AG04449 (cell line): ENCODE measurements at regions not wholly inside any gene's neighbourhood (a gene's known extent, or its start where the extent isn't known, plus 50 kb on each side); places are given as distances from the start of the nearest gene placed in this dataset.

Experiments
- CTCF ChIA-PET: fragments of 350-600 bp; formaldehyde crosslinking; extraction: SDS; loops from one replicate; lab custom pipeline; 2021; ENCODE audit warnings: antibody characterized with exemption; lab: Yijun Ruan, JAX
- POLR2A ChIA-PET: fragments of 400-600, 350-600 bp; formaldehyde crosslinking; extraction: SDS; loops from one replicate; lab custom pipeline; 2020; ENCODE audit warnings: antibody characterized with exemption, inconsistent platforms; lab: Yijun Ruan, JAX
- DNase-seq: peaks from one replicate; pipeline ENCODE4 v3.0.0-alpha.2; 2010; ENCODE audit warnings: low read depth, low spot score
- H3K4me3 ChIP-seq: 2 replicates; pipeline ENCODE4 v1.5.1; 2011; ENCODE audit warnings: low read depth, mild to moderate bottlenecking, control low read depth, low read length
- TF ChIP-seq, protein P1 (sequence below): IDR thresholded peaks from one replicate; pipeline ENCODE4 v1.5.1; 2011; ENCODE audit warnings: mild to moderate bottlenecking, moderate library complexity, low read length, control low read depth, inconsistent platforms; ENCODE audit not compliant: insufficient read depth; ENCODE audit errors: missing control alignments

DNA sequence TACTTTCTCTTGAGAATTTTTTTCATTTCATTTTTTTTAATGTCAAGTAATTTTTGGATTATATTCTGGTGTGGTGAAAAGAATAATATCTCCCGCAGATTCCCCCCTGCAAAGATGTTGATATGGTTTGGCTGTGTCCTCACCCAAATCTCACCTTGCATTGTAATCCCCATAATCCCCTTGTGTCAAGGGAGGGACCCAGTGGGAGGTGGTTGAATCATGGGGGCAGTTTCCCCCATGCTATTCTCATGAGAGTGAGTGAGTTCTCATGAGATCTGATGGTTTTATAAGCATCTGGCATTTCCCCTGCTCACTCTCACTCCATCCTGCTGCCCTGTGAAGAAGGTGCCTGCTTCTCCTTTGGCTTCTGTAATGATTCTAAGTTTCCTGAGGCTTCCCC lies 58.7 kb upstream of the PMEPA1 start:
- ChIA-PET POLR2A (no interaction called here), CTCF (no interaction called here)
- TF ChIP-seq, protein P1, sequence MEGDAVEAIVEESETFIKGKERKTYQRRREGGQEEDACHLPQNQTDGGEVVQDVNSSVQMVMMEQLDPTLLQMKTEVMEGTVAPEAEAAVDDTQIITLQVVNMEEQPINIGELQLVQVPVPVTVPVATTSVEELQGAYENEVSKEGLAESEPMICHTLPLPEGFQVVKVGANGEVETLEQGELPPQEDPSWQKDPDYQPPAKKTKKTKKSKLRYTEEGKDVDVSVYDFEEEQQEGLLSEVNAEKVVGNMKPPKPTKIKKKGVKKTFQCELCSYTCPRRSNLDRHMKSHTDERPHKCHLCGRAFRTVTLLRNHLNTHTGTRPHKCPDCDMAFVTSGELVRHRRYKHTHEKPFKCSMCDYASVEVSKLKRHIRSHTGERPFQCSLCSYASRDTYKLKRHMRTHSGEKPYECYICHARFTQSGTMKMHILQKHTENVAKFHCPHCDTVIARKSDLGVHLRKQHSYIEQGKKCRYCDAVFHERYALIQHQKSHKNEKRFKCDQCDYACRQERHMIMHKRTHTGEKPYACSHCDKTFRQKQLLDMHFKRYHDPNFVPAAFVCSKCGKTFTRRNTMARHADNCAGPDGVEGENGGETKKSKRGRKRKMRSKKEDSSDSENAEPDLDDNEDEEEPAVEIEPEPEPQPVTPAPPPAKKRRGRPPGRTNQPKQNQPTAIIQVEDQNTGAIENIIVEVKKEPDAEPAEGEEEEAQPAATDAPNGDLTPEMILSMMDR = no peak
- no peak overlapping the region for H3K4me3 ChIP-seq
- no peak for DNase-seq

- no peak overlapping the region for H3K4me3 ChIP-seq
- TF ChIP-seq, protein P1 = no peak
- ChIA-PET POLR2A (no interaction called here), CTCF (interaction anchor here (0.9 kb wide), 1 partner anchor 114 kb away, joined by 4 read pairs; no protein-coding TSS in a partner anchor)
- DNase-seq = no peak
Observed at GRCh38 chr20:57767441-57767840, 57.6 kb upstream of the PMEPA1 start.

DNA sequence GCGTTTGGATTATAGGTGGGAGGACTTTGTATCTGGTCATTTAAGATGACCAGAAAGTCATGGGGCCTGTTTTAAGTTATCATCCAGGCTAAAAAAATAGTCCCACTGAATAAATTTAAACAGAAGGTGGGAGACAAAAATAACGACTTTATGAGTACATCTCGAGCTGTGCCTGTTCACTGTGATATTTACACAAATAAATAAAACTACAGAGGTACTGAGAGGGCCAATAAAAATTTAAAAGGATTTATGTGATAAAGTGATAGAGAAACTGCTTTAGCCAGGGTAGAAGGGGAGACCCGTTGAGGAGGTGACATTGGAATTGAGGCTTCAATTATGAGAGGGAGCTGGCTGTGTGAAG lies 53.4 kb upstream of the PMEPA1 start:
- CTCF ChIA-PET = no interaction called here
- TF ChIP-seq, protein P1 = no peak
- DNase-seq = no peak
- POLR2A ChIA-PET = no interaction called here
- no peak overlapping the region for H3K4me3 ChIP-seq

DNA sequence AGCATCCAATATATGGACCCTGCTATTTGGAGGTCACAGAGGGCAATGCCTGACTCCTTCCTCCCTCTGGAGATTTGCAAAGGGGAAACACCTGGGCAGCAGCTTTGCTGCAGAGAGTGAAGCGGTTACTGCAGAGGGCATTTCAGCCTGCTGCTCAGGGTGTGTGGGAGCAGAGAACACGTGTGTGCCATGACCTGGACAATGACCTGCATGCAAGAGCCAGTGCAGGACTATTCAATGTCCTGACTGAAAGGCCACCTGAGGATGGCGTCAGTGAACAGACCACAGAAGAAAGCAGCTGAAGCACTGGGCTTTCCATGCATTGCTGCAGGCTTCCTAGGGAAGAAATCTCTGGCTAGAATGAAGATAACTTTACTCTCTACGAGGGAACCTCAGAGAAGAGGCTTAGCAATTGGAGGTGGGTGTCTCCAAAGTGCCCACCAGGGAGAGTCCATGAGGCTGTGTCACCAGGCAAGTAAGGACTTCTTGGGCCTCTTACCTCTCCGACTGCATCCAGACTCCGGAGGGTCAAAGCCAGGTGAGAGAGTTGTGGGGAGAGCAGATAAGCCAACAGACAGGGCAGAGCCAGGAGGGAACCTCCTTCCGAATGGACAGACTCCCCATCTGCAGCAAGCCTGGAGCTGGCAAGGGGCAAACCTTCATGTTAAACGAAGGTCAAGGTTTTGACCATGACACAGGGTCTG lies 52.9 kb upstream of the PMEPA1 start:
- H3K4me3 ChIP-seq = no peak overlapping the region
- ChIA-PET CTCF (no interaction called here), POLR2A (no interaction called here)
- DNase-seq = no peak
- TF ChIP-seq, protein P1 = no peak

DNA sequence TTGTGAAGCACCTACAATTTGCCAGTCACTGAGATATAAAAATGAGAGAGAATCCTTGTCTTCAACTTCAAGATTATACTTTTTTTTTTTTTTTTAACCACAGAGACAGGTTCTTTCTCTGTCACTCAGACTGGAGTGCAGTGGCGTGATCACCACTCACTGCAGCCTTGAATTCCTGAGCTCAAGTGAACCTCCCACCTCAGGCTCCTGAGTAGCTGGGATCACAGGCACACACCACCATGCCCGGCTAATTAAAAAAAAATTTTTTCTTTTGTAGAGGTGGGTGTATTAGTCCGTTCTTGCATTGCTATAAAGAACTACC lies 51.6 kb upstream of the PMEPA1 start:
- no peak overlapping the region for H3K4me3 ChIP-seq
- ChIA-PET CTCF (no interaction called here), POLR2A (no interaction called here)
- DNase-seq = no peak
- TF ChIP-seq, protein P1 = no peak

GRCh38 chr20:57760698-57761412 lies 51.0 kb upstream of the PMEPA1 start:
- DNase-seq = no peak
- CTCF ChIA-PET = no interaction called here
- TF ChIP-seq, protein P1 = no peak
- H3K4me3 ChIP-seq = no peak overlapping the region
- POLR2A ChIA-PET = no interaction called here
